Mononuclear cell (primary cell): ENCODE measurements at regions not wholly inside any gene's neighbourhood (a gene's known extent, or its start where the extent isn't known, plus 50 kb on each side); places are given as distances from the start of the nearest gene placed in this dataset.
"Not testable (repeated sequence)": the region's sequence is repeated elsewhere in the genome, so short reads cannot be mapped to it uniquely, and the experiment has no call there.

Experiments
- H3K27me3 ChIP-seq: 2 replicates; pipeline ENCODE4 v1.6.0; 2011; ENCODE audit warnings: low read length, control low read depth; ENCODE audit not compliant: insufficient read depth
- H3K4me1 ChIP-seq: 2 replicates; pipeline ENCODE4 v1.5.1; 2011; ENCODE audit warnings: mild to moderate bottlenecking, low read length, control low read depth; ENCODE audit not compliant: insufficient read depth
- H3K4me3 ChIP-seq: 2 replicates; pipeline ENCODE4 v1.5.1; 2011; ENCODE audit warnings: mild to moderate bottlenecking, low read length, moderate library complexity
- H3K9me3 ChIP-seq: 2 replicates; pipeline ENCODE4 v1.5.1; 2011; ENCODE audit warnings: low read depth, mild to moderate bottlenecking, control low read depth, low read length

DNA sequence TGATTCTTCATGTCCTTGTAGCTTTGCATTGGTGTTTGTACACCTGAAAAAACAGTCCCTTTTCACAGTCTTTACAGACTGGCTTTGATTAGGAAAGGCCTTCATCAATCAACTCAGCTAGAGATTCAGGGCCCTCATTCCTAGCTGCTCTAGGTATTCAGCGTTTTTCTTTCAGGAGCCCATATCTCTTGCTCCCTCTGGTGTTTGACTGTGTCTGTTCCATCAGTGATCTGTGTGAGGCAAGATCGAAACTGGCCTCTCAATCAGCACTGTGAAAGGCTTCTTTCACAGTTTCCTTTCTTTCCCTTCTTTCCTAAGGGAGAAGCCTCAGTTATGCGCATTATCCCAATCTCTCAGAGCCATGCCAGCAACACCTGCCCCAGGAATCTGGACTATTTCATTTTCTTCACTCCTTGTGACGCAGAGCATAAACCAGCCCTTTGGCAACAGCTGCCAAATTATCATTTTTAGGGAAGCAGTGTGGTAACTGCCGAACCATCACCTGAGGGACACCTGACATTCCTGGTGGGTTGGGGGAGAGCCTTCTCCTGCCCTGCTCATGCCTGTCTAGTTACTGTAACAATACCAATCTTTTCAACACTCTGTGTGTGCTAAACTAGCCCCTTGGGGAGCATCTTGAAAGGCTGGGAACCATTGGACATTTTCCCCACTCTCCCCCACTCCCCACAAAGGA lies 75.7 kb upstream of the CCDC71L start:
- Histone ChIP-seq H3K4me1 (peaks cover 12% of the 10 kb centered on the region), H3K4me3 (no peak overlapping the region), H3K9me3 (no peaks in the 10 kb centered on the region), H3K27me3 (no peaks in the 10 kb centered on the region)

DNA sequence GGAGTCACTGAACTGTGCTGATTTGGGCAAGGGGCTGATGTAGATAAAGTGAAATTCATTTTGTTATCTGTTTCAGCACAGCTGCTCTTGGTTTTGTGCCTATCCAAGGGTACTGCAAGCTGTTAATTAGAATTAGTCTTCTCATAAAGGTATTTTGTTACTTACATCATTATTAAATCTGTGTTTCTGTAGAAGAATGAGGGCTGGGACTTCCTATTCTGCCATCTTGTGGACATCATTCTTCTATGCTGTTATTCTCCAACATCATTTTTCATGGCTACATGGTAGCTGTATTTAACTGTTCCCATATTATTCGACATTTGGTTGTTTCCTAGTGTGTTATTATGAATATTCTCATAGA lies 76.2 kb upstream of the CCDC71L start:
- Histone ChIP-seq H3K27me3 (peaks cover 2% of the 10 kb centered on the region), H3K4me1 (peaks cover 7% of the 10 kb centered on the region), H3K9me3 (no peaks in the 10 kb centered on the region), H3K4me3 (no peak overlapping the region)

GRCh38 chr7:106740806-106741205 lies 79.8 kb upstream of the CCDC71L start:
- H3K9me3 ChIP-seq: no peaks in the 10 kb centered on the region
- H3K4me3 ChIP-seq: no peak overlapping the region
- peaks cover 3% of the 10 kb centered on the region for H3K27me3 ChIP-seq
- peaks cover 5% of the 10 kb centered on the region for H3K4me1 ChIP-seq

- no peaks in the 10 kb centered on the region for H3K4me1 ChIP-seq
- no peak overlapping the region for H3K4me3 ChIP-seq
- no peaks in the 10 kb centered on the region for H3K9me3 ChIP-seq
- peaks cover 3% of the 10 kb centered on the region for H3K27me3 ChIP-seq
Observed at GRCh38 chr7:106744563-106745091, 83.7 kb upstream of the CCDC71L start.

DNA sequence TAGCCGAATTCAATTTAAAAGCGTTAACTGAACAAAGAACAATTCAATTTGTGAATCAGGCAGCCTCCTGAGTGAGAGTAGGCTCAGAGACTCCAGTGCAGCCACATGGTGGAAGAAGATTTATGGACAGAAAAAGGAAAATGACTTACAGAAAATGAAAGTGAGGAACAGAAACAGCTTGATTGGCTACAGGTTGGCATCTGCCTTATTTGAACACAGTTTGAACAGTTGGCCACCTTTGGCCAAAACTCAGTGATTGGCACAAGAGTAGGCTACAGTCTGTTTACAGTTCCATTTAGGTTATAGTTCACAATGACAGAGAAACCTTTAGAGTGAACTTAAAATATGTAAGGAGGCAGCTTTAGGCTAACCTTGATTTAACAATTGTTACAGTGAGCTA lies 86.3 kb upstream of the CCDC71L start:
- not testable (repeated sequence) for H3K4me3 ChIP-seq, H3K27me3 ChIP-seq, H3K9me3 ChIP-seq, H3K4me1 ChIP-seq

- no peaks in the 10 kb centered on the region for H3K9me3 ChIP-seq
- no peaks in the 10 kb centered on the region for H3K4me1 ChIP-seq
- H3K4me3 ChIP-seq: no peak overlapping the region
- H3K27me3 ChIP-seq: no peaks in the 10 kb centered on the region
Observed at GRCh38 chr7:106747804-106748203, 86.8 kb upstream of the CCDC71L start.

DNA sequence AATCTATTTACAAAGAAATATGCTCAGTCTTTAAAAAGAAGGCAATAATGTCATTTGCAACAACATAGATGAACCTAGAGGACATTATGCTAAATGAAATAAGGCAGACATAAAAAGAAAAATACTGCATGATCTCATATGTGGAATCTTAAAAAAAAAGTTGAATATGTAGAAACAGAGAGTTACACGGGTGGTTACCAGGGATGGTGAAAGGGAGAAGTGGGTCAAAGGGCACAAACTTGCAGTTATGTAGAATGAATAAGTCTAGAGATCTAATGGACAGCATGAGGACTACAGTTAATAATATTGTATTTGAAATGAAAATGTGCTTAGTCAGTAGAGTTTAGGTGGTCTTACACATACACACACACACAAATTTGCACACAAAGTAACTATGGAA lies 88.2 kb upstream of the CCDC71L start:
- Histone ChIP-seq H3K4me3 (no peak overlapping the region), H3K27me3 (no peaks in the 10 kb centered on the region), H3K9me3 (no peaks in the 10 kb centered on the region), H3K4me1 (no peaks in the 10 kb centered on the region)

DNA sequence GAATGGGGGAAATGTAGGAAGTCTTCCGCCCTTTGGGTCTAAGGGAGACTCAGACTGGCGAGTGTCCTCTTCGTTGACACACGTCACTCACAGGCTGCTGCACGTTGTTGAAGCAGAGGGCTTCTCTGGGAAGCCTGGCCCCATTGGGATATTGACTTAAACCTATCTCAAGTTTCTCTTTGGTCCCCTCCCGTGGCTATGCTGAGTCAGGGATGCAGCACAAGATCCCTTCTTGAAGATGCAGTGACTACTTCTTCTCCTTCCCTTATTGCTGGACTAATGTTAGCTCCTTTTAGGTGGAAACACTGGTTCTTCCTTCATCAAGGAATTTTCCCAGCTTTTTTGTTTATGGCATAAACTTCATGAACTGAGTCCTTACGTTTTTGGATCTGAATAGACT lies 89.8 kb upstream of the CCDC71L start:
- Histone ChIP-seq H3K9me3 (no peaks in the 10 kb centered on the region), H3K27me3 (no peaks in the 10 kb centered on the region), H3K4me3 (no peak overlapping the region), H3K4me1 (no peaks in the 10 kb centered on the region)

DNA sequence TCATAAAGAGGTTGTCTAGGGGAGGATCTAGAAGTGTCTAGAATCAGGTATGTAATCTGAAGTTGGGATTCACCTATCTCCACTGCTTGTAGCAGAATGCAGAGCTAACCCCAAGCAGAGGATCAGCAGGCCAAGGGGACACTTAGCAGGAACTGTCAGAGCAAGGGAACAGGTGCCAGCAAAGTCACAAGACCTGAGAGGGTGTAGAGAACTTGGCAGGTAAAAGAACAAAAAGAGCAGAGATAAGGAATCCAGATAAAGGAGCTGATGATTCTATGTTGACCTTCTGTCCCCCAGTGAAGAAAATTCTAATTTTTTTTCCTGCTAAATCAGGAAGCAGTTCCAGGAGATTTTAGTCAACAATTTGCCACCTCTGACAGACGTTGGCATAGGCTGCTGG lies 91.4 kb upstream of the CCDC71L start:
- Histone ChIP-seq H3K9me3 (no peaks in the 10 kb centered on the region), H3K27me3 (no peaks in the 10 kb centered on the region), H3K4me1 (no peaks in the 10 kb centered on the region), H3K4me3 (no peak overlapping the region)

DNA sequence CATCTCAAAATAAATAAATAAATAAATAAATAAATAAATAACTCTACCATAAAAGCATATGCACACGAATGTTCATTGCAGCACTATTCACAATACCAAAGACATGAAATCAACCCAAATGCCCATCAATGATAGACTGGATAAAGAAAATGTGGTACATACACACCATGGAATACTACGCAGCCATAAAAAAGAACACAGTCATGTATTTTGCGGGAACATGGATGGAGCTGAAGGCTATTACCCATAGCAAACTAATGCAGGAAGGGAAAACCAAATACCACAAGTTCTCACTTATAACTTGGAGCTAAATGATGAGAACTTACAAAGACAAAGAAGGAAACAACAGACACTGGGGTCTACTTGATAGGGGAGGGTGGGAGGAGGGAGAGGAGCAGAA lies 94.1 kb upstream of the CCDC71L start:
- not testable (repeated sequence) for H3K9me3 ChIP-seq, H3K4me3 ChIP-seq, H3K4me1 ChIP-seq, H3K27me3 ChIP-seq

- H3K27me3 ChIP-seq: no peaks in the 10 kb centered on the region
- no peaks in the 10 kb centered on the region for H3K4me1 ChIP-seq
- H3K9me3 ChIP-seq: no peaks in the 10 kb centered on the region
- H3K4me3 ChIP-seq: no peak overlapping the region
Observed at GRCh38 chr7:106755641-106756040, 94.7 kb upstream of the CCDC71L start.

DNA sequence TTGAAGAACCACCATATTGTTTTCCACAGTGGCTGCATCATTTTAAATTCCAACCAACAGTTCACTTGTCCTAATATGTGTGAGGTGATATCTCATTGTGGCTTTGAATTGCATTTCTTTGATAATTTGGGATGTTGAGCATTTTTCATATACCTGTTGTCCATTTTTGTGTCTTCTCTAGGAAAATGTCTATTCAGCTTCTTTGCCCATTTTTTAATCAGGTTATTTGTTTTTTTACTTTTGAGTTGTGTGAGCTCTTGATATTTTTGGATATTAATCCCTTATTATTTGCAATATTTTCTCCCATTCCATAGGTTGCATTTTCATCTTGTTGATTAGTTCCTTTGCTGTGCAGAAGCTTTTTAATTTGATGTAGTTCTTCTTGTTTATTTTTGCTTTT lies 95.1 kb upstream of the CCDC71L start:
- no peaks in the 10 kb centered on the region for H3K27me3 ChIP-seq
- H3K4me1 ChIP-seq: no peaks in the 10 kb centered on the region
- no peak overlapping the region for H3K4me3 ChIP-seq
- no peaks in the 10 kb centered on the region for H3K9me3 ChIP-seq

GRCh38 chr7:106756884-106757283 lies 95.9 kb upstream of the CCDC71L start:
- no peaks in the 10 kb centered on the region for H3K9me3 ChIP-seq
- no peaks in the 10 kb centered on the region for H3K4me1 ChIP-seq
- H3K4me3 ChIP-seq: no peak overlapping the region
- no peaks in the 10 kb centered on the region for H3K27me3 ChIP-seq

DNA sequence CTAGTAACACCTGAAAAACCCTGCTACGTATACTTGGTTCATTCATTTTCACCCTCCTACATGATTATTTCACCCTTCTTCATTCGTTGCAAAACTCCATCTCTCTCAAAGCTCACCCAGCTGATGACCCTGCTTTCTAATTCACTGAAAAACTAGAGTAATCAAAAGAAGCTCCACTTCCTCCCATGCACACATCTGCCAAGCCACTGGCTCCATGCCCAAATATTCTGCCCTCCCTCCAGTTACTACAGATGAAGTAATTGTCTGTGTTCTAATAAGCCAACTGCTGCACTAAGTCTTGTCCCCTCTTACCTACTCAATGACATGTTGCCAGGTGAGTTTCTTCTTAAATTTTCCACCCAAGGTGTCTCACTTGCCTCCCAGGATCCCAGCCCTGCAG lies 96.9 kb upstream of the CCDC71L start:
- Histone ChIP-seq H3K4me3 (no peak overlapping the region), H3K9me3 (no peaks in the 10 kb centered on the region), H3K4me1 (no peaks in the 10 kb centered on the region), H3K27me3 (no peaks in the 10 kb centered on the region)

- not testable (repeated sequence) for H3K4me3 ChIP-seq, H3K27me3 ChIP-seq, H3K4me1 ChIP-seq, H3K9me3 ChIP-seq
Observed at GRCh38 chr7:106762845-106763244, 101.9 kb upstream of the CCDC71L start.

- Histone ChIP-seq H3K27me3 (no peaks in the 10 kb centered on the region), H3K4me1 (peaks cover 5% of the 10 kb centered on the region), H3K9me3 (no peaks in the 10 kb centered on the region), H3K4me3 (no peak overlapping the region)
Observed at GRCh38 chr7:106763717-106764116, 101.4 kb upstream of the PIK3CG start.
